Stimulated activated naive CD8-positive, alpha-beta T cell treated with anti-CD3 and anti-CD28 coated beads, Interleukin-15, Interleukin-2, amounts not matched to agents 100 ng/mL and 50 ng/mL, for 24 hours (primary cell): ENCODE measurements at regions not wholly inside any gene's neighbourhood (a gene's known extent, or its start where the extent isn't known, plus 50 kb on each side); places are given as distances from the start of the nearest gene placed in this dataset.

ENCODE experiments used
- H3K27ac Mint-ChIP-seq: one replicate; pipeline ENCODE4 v1.8.0; 2021; ENCODE audit warnings: mild to moderate bottlenecking, mixed read lengths
- H3K27me3 Mint-ChIP-seq: one replicate; pipeline ENCODE4 v1.8.0; 2021; ENCODE audit warnings: mixed read lengths
- H3K36me3 Mint-ChIP-seq: one replicate; pipeline ENCODE4 v1.8.0; 2021; ENCODE audit warnings: low read depth, mixed read lengths
- H3K4me1 Mint-ChIP-seq: one replicate; pipeline ENCODE4 v1.8.0; 2021; ENCODE audit warnings: low read depth, mixed read lengths
- H3K4me3 Mint-ChIP-seq: one replicate; pipeline ENCODE4 v1.8.0; 2021; ENCODE audit warnings: mild to moderate bottlenecking, mixed read lengths
- H3K9me3 Mint-ChIP-seq: one replicate; pipeline ENCODE4 v1.8.0; 2021; ENCODE audit warnings: mixed read lengths

DNA sequence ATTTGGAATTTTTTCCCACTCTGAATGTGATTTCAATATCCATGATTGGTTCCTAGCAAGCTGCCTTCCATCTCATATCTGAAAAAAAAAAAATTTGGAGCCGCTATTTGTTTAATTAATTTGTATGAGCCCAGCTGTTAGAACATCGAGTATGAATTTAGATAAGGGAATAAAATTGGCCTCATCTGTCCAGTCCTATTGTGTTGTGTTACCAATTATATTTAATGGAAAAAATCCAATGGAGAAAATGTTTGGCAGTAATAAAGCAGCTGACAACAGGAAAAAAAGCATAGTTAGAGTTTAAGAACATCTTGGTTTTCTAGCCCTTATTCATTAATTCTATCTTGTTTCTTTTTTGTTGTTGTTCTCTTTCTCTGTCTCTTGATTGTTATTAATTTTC lies 735.6 kb upstream of the RIOK2 start:
- Mint-ChIP-seq H3K27ac (no peak overlapping the region), H3K36me3 (no peaks in the 10 kb centered on the region), H3K4me3 (no peak overlapping the region), H3K4me1 (no peaks in the 10 kb centered on the region), H3K9me3 (no peaks in the 10 kb centered on the region), H3K27me3 (no peaks in the 10 kb centered on the region)

DNA sequence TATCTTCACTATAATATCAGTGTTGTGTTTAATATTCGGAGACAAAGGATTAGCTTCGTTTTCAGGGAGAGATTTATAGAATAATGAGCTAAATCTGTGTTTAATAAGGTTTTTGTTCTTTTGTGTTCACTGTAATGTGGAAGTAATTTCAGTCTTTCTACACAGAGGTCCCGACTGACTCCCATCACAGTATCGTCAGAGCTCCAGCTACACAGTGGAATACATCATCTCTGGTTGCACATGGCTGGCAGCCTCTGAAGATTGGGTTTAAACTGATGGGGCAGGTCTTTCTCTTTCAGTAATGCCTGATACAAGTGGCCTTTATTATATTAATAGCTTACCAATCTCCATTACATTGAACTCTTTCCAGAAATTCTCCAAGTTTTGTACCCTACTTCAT lies 736.7 kb upstream of the RIOK2 start:
- Mint-ChIP-seq H3K27ac (no peak overlapping the region), H3K4me3 (no peak overlapping the region), H3K36me3 (no peaks in the 10 kb centered on the region), H3K4me1 (no peaks in the 10 kb centered on the region), H3K27me3 (no peaks in the 10 kb centered on the region), H3K9me3 (no peaks in the 10 kb centered on the region)

DNA sequence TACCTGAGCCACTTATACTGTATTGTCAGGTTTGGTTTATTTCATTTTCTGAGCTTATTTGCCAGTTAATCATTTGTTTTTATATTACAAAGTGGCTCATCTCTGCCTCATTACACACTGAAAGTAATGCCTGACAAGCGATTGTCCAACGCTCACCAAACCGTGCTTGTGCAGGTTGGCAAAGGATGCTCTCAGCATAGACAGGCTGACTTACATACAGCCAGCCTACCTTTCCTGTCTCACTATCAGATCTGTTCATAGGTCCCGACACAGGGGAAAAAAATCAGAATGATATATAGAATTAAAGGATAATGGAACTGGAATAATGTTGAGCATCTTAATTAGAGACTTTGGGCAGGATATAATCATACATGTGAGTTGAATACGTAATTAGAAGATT lies 739.7 kb upstream of the RIOK2 start:
- no peaks in the 10 kb centered on the region for H3K36me3 Mint-ChIP-seq
- H3K27me3 Mint-ChIP-seq: no peaks in the 10 kb centered on the region
- H3K4me1 Mint-ChIP-seq: no peaks in the 10 kb centered on the region
- no peak overlapping the region for H3K4me3 Mint-ChIP-seq
- no peak overlapping the region for H3K27ac Mint-ChIP-seq
- H3K9me3 Mint-ChIP-seq: no peaks in the 10 kb centered on the region

DNA sequence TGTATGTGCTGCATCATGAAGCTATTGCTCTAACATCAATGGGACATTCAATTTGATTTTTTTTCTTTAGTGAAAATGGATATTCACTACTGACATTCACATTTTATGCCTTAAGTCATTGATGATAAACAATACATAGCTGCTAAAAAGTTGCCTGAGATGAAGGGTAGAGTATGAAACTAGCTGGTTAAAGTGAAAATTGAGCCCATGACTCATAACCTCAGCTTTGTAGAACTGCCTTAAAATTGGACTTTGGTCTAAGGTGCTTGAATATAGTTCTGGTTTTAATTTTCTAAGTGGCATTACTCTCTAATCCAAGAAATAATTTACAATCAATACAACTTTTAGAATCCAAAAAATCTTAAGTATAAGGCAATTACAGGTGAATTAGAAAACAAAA lies 740.4 kb upstream of the RIOK2 start:
- Mint-ChIP-seq H3K4me1 (no peaks in the 10 kb centered on the region), H3K27ac (no peak overlapping the region), H3K27me3 (no peaks in the 10 kb centered on the region), H3K36me3 (no peaks in the 10 kb centered on the region), H3K9me3 (no peaks in the 10 kb centered on the region), H3K4me3 (no peak overlapping the region)

DNA sequence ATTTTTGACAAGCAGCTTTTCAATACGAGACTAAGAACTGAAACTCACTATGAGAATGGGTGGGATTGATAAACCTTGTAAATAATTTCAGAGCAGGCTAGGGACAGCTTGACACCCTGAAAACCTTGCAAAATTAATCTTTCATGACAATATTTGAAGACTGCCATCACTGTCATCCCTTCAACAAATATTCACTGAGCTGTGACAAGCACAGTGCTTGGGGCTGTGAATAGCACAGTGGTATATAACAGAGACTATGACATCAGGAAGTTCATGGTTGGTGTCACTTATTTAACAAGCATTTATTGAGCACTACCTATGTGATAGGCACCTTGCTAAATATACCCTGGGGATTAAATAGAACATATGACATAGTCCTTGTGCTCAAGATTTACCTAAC lies 741.0 kb upstream of the RIOK2 start:
- no peak overlapping the region for H3K4me3 Mint-ChIP-seq
- H3K27me3 Mint-ChIP-seq: no peaks in the 10 kb centered on the region
- no peaks in the 10 kb centered on the region for H3K9me3 Mint-ChIP-seq
- no peaks in the 10 kb centered on the region for H3K4me1 Mint-ChIP-seq
- no peaks in the 10 kb centered on the region for H3K36me3 Mint-ChIP-seq
- no peak overlapping the region for H3K27ac Mint-ChIP-seq

DNA sequence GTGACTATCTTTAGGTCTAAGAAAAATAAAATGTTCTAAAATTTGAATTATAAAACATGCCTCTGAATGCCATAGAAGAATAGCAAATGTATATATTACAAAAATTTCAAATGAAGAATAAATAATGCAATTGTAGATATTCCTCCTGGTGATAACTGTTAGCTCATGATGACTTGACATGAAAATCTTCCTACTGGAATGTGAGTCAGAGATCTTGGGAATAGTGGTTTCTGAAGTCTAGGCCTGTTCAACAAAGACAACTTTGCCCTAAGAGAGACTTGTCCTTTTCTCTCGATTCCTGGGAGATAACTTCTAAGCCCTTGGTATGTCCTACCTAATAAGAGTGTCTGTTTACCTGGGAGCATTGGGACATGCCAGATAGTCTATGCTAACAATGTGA lies 746.3 kb upstream of the RIOK2 start:
- Mint-ChIP-seq H3K4me1 (no peaks in the 10 kb centered on the region), H3K4me3 (no peak overlapping the region), H3K36me3 (no peaks in the 10 kb centered on the region), H3K27me3 (no peaks in the 10 kb centered on the region), H3K27ac (no peak overlapping the region), H3K9me3 (no peaks in the 10 kb centered on the region)

DNA sequence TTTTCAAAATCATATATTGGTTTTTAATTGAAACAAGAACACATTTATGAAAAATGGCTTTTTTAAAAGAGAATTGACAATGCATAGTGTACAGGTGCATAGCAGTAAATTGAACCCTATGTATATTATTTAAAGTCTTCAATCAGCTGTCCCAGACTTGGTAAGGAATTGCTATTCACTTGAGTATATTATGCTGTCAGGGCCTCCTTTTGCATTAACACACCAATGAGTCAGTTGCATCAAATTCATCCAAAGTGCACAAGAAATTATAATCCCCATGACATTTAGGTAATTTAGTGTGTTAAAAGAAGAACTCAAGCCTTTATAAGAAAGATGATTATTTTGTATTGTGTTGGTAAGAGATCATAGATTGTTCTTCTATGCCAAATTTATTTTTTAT lies 748.8 kb upstream of the RIOK2 start:
- no peak overlapping the region for H3K4me3 Mint-ChIP-seq
- H3K4me1 Mint-ChIP-seq: no peaks in the 10 kb centered on the region
- no peak overlapping the region for H3K27ac Mint-ChIP-seq
- no peaks in the 10 kb centered on the region for H3K9me3 Mint-ChIP-seq
- H3K36me3 Mint-ChIP-seq: no peaks in the 10 kb centered on the region
- H3K27me3 Mint-ChIP-seq: no peaks in the 10 kb centered on the region

DNA sequence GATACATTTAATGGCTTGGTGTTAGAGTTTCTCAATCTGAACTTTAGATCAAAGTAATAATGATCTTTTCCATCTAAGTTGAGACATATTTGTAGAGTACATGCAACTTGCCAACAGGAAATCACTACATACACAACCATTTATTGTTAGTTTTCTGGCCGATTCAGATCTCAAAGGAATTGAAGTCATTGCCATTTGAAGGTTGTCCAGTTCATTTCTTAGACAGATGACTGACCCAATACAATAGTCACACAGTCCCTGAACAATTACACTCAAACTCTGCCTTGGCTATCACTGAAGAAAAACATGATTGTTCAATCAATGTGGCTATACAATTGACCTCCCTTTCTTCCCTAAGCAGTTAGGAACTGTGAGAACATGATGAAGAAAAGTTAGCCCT lies 753.2 kb upstream of the RIOK2 start:
- H3K27ac Mint-ChIP-seq: no peak overlapping the region
- no peaks in the 10 kb centered on the region for H3K36me3 Mint-ChIP-seq
- H3K27me3 Mint-ChIP-seq: no peaks in the 10 kb centered on the region
- no peaks in the 10 kb centered on the region for H3K4me1 Mint-ChIP-seq
- H3K4me3 Mint-ChIP-seq: no peak overlapping the region
- H3K9me3 Mint-ChIP-seq: no peaks in the 10 kb centered on the region

DNA sequence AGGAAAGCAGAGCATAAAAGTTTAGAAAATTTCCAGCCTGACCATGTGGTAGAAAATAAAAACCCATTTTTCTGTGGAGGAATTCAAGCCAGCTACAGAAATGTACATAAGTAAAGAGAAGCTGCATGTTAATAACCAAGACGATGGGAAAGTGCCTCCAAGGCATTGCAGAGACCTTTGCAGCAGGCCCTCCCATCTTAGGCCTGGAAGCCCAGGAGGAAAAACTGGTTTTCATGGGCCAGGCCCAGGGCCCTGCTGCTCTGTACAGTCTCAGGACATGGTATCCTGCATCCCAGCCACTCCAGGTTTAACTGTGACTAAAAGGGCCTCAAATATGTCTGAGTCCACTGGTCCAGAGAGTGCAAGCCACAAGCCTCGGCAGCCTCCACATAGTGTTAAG lies 754.8 kb upstream of the RIOK2 start:
- H3K9me3 Mint-ChIP-seq: no peaks in the 10 kb centered on the region
- H3K36me3 Mint-ChIP-seq: no peaks in the 10 kb centered on the region
- no peaks in the 10 kb centered on the region for H3K4me1 Mint-ChIP-seq
- no peak overlapping the region for H3K4me3 Mint-ChIP-seq
- H3K27ac Mint-ChIP-seq: no peak overlapping the region
- no peaks in the 10 kb centered on the region for H3K27me3 Mint-ChIP-seq

DNA sequence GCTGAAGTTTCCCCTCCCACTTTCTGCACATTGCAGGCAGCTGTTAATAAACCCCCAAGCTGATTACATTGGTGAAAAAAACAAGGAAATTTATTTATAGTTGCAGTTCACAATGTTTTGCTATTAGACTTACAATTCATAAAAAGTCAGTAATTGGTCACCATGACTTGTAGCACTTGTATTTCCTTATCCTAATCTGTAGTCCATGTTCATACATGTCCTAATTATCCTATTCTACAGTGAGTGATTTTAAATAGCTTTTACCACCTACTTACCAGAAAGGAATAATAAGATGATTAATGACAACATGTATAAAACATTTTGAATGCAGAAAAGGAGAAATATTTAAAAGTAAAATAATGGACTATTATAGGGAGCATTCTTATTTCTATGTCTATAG lies 760.0 kb upstream of the RIOK2 start:
- Mint-ChIP-seq H3K27ac (no peak overlapping the region), H3K4me1 (no peaks in the 10 kb centered on the region), H3K27me3 (no peaks in the 10 kb centered on the region), H3K4me3 (no peak overlapping the region), H3K9me3 (no peaks in the 10 kb centered on the region), H3K36me3 (no peaks in the 10 kb centered on the region)

DNA sequence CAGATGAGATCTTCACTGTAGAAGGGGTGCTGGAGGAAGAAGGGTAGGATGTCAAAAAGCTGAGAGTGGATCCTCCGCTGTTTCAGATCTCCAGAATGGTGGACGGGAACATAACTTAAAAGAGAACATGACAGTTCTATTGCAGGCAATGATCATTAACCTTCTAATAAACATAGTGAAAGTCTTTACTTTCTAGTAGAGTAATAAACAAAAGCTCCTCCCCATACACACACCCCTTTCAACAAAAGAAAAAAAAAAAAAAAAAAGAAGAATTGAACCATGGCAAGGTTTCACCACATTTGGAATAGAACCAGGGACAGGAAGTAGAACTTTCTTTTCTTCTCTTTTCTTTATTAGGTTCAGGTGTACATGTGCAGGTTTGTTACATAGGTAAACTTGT lies 768.1 kb upstream of the RIOK2 start:
- Mint-ChIP-seq H3K27me3 (no peaks in the 10 kb centered on the region), H3K27ac (no peak overlapping the region), H3K4me1 (no peaks in the 10 kb centered on the region), H3K4me3 (no peak overlapping the region), H3K9me3 (peaks cover 8% of the 10 kb centered on the region), H3K36me3 (no peaks in the 10 kb centered on the region)

DNA sequence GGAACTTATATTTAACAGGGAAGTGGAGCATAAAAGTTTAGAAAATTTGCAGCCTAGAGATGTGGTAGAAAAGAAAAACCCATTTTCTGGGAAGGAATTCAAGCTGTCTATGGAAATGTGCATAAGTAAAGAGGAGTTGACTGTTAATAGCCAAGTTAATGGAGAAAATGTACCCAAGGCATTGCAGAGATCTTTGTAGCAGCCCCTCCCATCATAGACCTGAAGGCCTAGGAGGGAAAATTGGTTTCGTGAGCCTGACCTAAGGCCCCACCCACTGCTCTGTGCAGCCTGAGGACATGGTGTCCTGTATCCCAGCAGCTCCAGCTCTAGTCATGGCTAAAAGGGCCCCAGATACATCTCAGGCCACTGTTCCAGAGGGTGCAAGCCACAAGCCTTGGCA lies 772.4 kb upstream of the RIOK2 start:
- no peak overlapping the region for H3K27ac Mint-ChIP-seq
- H3K4me3 Mint-ChIP-seq: no peak overlapping the region
- H3K9me3 Mint-ChIP-seq: peaks cover 8% of the 10 kb centered on the region
- H3K36me3 Mint-ChIP-seq: no peaks in the 10 kb centered on the region
- H3K4me1 Mint-ChIP-seq: no peaks in the 10 kb centered on the region
- no peaks in the 10 kb centered on the region for H3K27me3 Mint-ChIP-seq

DNA sequence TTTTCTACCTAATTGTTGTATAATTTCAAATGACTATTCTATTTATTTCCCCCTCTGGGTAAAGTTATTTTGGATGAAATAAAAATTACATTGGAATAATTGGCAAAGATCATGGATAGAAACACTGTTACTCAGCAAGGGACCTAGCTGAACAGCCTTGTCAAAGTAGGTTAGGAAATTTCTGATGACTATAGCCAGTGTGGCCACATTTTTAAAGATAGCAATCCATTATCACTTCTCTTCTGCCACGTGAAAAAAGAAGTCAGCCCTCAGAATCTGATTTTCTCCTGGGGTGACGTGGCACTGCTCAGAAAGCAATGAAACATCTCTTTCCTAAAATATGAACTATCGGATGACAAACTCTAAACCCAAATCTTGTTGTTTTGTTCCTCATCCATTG lies 784.2 kb upstream of the RIOK2 start:
- Mint-ChIP-seq H3K4me1 (no peaks in the 10 kb centered on the region), H3K4me3 (no peak overlapping the region), H3K36me3 (no peaks in the 10 kb centered on the region), H3K27ac (no peak overlapping the region), H3K27me3 (no peaks in the 10 kb centered on the region), H3K9me3 (no peaks in the 10 kb centered on the region)

DNA sequence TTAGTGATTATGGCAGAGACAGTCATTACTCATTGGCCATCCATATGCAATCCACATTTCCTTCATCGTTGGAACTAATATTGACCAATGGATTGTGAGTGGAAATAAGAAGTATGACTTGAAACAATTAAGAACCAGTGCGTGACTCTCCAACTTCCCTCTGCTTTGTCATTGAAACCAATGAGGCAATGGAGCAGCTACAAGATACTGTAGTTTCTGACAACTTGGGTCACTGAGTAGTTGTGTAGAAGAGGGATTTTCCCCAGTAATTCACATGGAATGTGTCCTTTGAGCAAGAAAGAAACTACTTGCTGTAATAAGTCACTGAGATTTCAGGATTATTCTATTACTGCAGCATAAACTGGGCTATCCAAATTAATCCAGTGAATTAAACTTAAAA lies 785.3 kb upstream of the RIOK2 start:
- no peaks in the 10 kb centered on the region for H3K36me3 Mint-ChIP-seq
- no peak overlapping the region for H3K27ac Mint-ChIP-seq
- H3K4me1 Mint-ChIP-seq: no peaks in the 10 kb centered on the region
- no peaks in the 10 kb centered on the region for H3K9me3 Mint-ChIP-seq
- no peak overlapping the region for H3K4me3 Mint-ChIP-seq
- H3K27me3 Mint-ChIP-seq: no peaks in the 10 kb centered on the region

DNA sequence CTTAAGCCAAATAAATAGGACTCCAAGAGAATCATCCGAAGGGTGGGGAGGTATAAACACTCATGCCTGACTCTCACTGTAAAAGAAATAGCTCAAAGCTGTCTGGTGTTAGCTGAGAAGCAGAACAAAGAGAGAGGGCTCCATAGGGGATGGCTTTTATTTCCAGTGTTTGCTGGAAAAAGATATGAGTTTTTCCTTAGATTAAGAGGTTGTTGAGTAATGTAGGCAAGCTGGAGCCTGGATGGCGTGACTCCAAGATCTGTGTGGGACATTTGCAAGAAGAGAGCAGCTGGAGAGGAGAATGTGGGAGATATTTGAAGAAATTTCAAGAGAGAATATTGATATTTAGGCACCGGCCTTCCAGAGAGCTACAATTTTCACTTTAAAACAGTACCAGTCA lies 793.7 kb upstream of the RGMB start:
- Mint-ChIP-seq H3K27ac (no peak overlapping the region), H3K27me3 (no peaks in the 10 kb centered on the region), H3K9me3 (no peaks in the 10 kb centered on the region), H3K36me3 (no peaks in the 10 kb centered on the region), H3K4me1 (no peaks in the 10 kb centered on the region), H3K4me3 (no peak overlapping the region)

DNA sequence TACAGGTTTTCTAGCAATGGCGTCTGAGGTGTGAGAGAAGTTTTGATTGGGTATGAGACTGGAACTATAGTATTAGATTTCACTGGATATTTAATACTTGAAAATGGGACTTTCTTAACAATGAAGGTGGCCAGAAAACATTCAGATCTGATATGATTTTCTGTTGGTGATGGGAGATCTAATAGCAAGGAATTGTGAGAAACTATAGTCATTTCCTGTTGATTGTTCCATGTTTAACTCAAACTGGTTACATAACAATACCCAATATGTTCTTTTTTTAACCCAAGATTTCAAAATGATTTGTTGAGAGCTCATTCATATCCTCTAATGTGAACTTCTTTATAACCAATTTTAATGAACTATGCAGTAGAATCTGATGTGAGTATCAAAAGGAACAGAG lies 793.2 kb upstream of the RGMB start:
- no peaks in the 10 kb centered on the region for H3K27me3 Mint-ChIP-seq

DNA sequence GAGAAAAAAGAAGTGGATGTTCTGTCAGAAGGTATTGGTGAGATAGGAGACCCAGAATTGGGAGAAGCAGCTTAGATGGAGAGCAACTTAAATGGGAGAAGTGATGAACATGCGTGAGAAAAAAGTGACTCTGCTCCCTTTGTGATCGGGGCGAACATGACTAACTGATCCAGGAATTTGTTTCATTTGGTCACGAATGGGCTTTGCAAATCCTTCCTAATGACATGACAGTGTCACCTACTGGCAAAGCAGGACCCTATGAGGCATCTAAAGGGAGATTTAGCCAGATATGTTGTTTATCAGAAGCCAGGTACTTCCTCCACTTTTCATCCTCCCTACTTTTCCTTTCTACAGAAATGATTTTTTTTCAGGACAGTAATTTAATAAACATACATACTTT lies 787.4 kb upstream of the RGMB start:
- no peaks in the 10 kb centered on the region for H3K27me3 Mint-ChIP-seq
- H3K4me1 Mint-ChIP-seq: no peaks in the 10 kb centered on the region
- no peak overlapping the region for H3K27ac Mint-ChIP-seq
- H3K36me3 Mint-ChIP-seq: no peaks in the 10 kb centered on the region
- H3K9me3 Mint-ChIP-seq: no peaks in the 10 kb centered on the region
- H3K4me3 Mint-ChIP-seq: no peak overlapping the region

More for the DNA sequence above, 793.2 kb upstream of the RGMB start:
- no peak overlapping the region for H3K27ac Mint-ChIP-seq
- no peaks in the 10 kb centered on the region for H3K4me1 Mint-ChIP-seq
- H3K9me3 Mint-ChIP-seq: no peaks in the 10 kb centered on the region
- no peaks in the 10 kb centered on the region for H3K36me3 Mint-ChIP-seq
- H3K4me3 Mint-ChIP-seq: no peak overlapping the region
